Endothelial cell of umbilical vein (primary cell): ENCODE measurements at regions not wholly inside any gene's neighbourhood (a gene's known extent, or its start where the extent isn't known, plus 50 kb on each side); places are given as distances from the start of the nearest gene placed in this dataset.

Source experiments
- BruUV-seq: library from RNA; stranded (reverse); fragments of 400-500 nt; replicated peaks from 2 replicates; lab custom pipeline; 2021; lab: Mats Ljungman, UMichigan
- CTCF ChIA-PET: fragments of 300-600, 350-600 bp; sonication (Branson Sonifier 250); formaldehyde crosslinking; loops from one replicate; lab custom pipeline; 2021; ENCODE audit warnings: antibody characterized with exemption, inconsistent platforms; lab: Charles Lee
- POLR2A ChIA-PET: fragments of 300-600, 350-600 bp; sonication (Branson Sonifier 250); formaldehyde crosslinking; loops from one replicate; lab custom pipeline; 2021; ENCODE audit warnings: antibody characterized with exemption, inconsistent platforms; lab: Charles Lee
- DNase-seq: peaks from one replicate; pipeline ENCODE4 v3.0.0-alpha.2; 2011; ENCODE audit warnings: low read depth, low spot score
- FAIRE-seq: peaks from 2 replicates; lab custom pipeline; 2011; peaks lifted over from hg19 to GRCh38; lab: Jason Lieb, UNC
- H2AFZ ChIP-seq: 2 replicates; pipeline ENCODE4 v1.6.0; 2012; ENCODE audit warnings: low read depth, low read length, control low read depth, inconsistent platforms
- H3K27ac ChIP-seq: 2 replicates; pipeline ENCODE4 v1.5.1; 2011; ENCODE audit warnings: low read depth, mild to moderate bottlenecking, control low read depth, low read length, moderate library complexity; ENCODE audit not compliant: insufficient read depth
- H3K27me3 ChIP-seq, 2 experiments: 2 replicates each; pipeline versions ENCODE4 v1.6.0 to v1.6.1; 2011; ENCODE audit warnings: low read length in 2 of 2, mixed read lengths in 1 of 2; ENCODE audit not compliant: control insufficient read depth in 2 of 2, insufficient read depth in 2 of 2
- H3K36me3 ChIP-seq, 2 experiments: 2 replicates in 1 of 2; 3 replicates in 1 of 2; pipeline ENCODE4 v1.5.1; 2011; ENCODE audit warnings: low read length in 2 of 2, mild to moderate bottlenecking in 1 of 2, moderate library complexity in 1 of 2; ENCODE audit not compliant: control insufficient read depth in 2 of 2, insufficient read depth in 2 of 2; ENCODE audit errors: extremely low read depth in 1 of 2
- H3K4me1 ChIP-seq: 3 replicates; pipeline ENCODE4 v1.5.1; 2011; ENCODE audit warnings: mild to moderate bottlenecking, low read length; ENCODE audit not compliant: control insufficient read depth, insufficient read depth; ENCODE audit errors: extremely low read depth
- H3K4me2 ChIP-seq: 2 replicates; pipeline ENCODE4 v1.6.1; 2011; ENCODE audit warnings: low read length, control low read depth, mixed read lengths; ENCODE audit not compliant: insufficient read depth
- H3K4me3 ChIP-seq, 3 experiments: fragments of 200-600 bp in 1 of 3; sonication (generic), shearing (Covaris generic) in 1 of 3; replicated peaks in 1 of 3; 2 replicates each; pipeline ENCODE4 v1.5.1; 2011 to 2016; ENCODE audit warnings: control low read depth in 3 of 3, low read length in 3 of 3, mild to moderate bottlenecking in 2 of 3, inconsistent platforms in 1 of 3, low read depth in 1 of 3, moderate library complexity in 1 of 3; ENCODE audit not compliant: insufficient read depth in 1 of 3
- H3K79me2 ChIP-seq: 2 replicates; pipeline ENCODE4 v1.6.0; 2012; ENCODE audit warnings: low read length, inconsistent platforms; ENCODE audit not compliant: control insufficient read depth, insufficient read depth
- H3K9ac ChIP-seq: replicated peaks from 2 replicates; pipeline ENCODE3; 2011; ENCODE audit warnings: low read length, control low read depth; ENCODE audit not compliant: insufficient read depth; ENCODE audit errors: extremely low read depth
- H3K9me1 ChIP-seq: replicated peaks from 3 replicates; pipeline ENCODE4 v1.6.0; 2011; ENCODE audit warnings: mild to moderate bottlenecking, low read length; ENCODE audit not compliant: control insufficient read depth, insufficient read depth; ENCODE audit errors: extremely low read depth
- H3K9me3 ChIP-seq: replicated peaks from 2 replicates; pipeline ENCODE4 v1.5.1; 2012; ENCODE audit warnings: low read length, inconsistent platforms; ENCODE audit not compliant: control insufficient read depth, insufficient read depth
- H4K20me1 ChIP-seq: replicated peaks from 2 replicates; pipeline ENCODE3; 2011; ENCODE audit warnings: mild to moderate bottlenecking, low read length; ENCODE audit not compliant: control insufficient read depth, insufficient read depth; ENCODE audit errors: extremely low read depth
- CTCF ChIP-seq, 2 donors: IDR thresholded peaks; 1 replicate in 1 of 2; 2 replicates in 1 of 2; pipeline ENCODE4 v1.5.1; 2011; ENCODE audit warnings: low read length in 2 of 2, mild to moderate bottlenecking in 2 of 2, moderate library complexity in 2 of 2, control low read depth in 1 of 2, inconsistent platforms in 1 of 2, low read depth in 1 of 2; ENCODE audit not compliant: insufficient read depth in 1 of 2; ENCODE audit errors: extremely low read depth in 1 of 2
- EZH2 ChIP-seq: IDR thresholded peaks from 2 replicates; pipeline ENCODE4 v1.6.1; 2012; ENCODE audit warnings: borderline replicate concordance, low read depth, mild to moderate bottlenecking, moderate library complexity, low read length, inconsistent platforms; ENCODE audit not compliant: severe bottlenecking
- FOS ChIP-seq: IDR thresholded peaks from 2 replicates; pipeline ENCODE4 v1.6.1; 2011; ENCODE audit warnings: mild to moderate bottlenecking, low read length, moderate library complexity, borderline replicate concordance; ENCODE audit not compliant: insufficient read depth
- GATA2 ChIP-seq: IDR thresholded peaks from 2 replicates; pipeline ENCODE4 v1.7.0; 2011; ENCODE audit warnings: low read depth, mild to moderate bottlenecking, moderate library complexity, mixed read lengths, low read length; ENCODE audit not compliant: insufficient read length, insufficient read depth
- JUN ChIP-seq: IDR thresholded peaks from 2 replicates; pipeline ENCODE4 v1.6.1; 2011; ENCODE audit warnings: borderline replicate concordance, low read depth; ENCODE audit not compliant: insufficient read length, insufficient read depth
- MAX ChIP-seq: IDR thresholded peaks from 2 replicates; pipeline ENCODE4 v1.6.1; 2011; ENCODE audit not compliant: insufficient read depth, insufficient read length
- MYC ChIP-seq: IDR thresholded peaks from one replicate; pipeline ENCODE4 v1.6.1; 2011; ENCODE audit warnings: mild to moderate bottlenecking, low read depth, low read length
- POLR2A ChIP-seq: IDR thresholded peaks from 2 replicates; pipeline ENCODE4 v1.6.1; 2012; ENCODE audit warnings: low read depth, mild to moderate bottlenecking, control low read depth, low read length
- POLR2AphosphoS5 ChIP-seq: IDR thresholded peaks from 2 replicates; pipeline ENCODE4 v1.6.1; 2012; ENCODE audit warnings: low read depth, mild to moderate bottlenecking, control low read depth, low read length, moderate library complexity; ENCODE audit not compliant: insufficient read depth
- dilution Hi-C: fragments of 300-500 bp; cut with MboI; formaldehyde crosslinking; loops from one replicate; pipeline ENCODE4 v1.15.0; 2019; ENCODE audit warnings: low sequenced_read_pairs; ENCODE audit not compliant: extremely low pct_ligation_motif_present
- intact Hi-C: fragments of 100-400 bp; cut with micrococcal nuclease; formaldehyde crosslinking; loops from one replicate; pipeline ENCODE4 v1.10.0; 2022

- H4K20me1 ChIP-seq: no peaks in the 10 kb centered on the region
- no peaks in the 10 kb centered on the region for H3K4me1 ChIP-seq
- no peak overlapping the region for H3K9ac ChIP-seq
- TF ChIP-seq POLR2A (no peak), POLR2AphosphoS5 (no peak), GATA2 (no peak), MYC (no peak), JUN (no peak), EZH2 (no peak), MAX (no peak), CTCF (IDR thresholded peaks at IDR 0.05; ENCODE audit: extremely low read depth in 1 of 2, insufficient read depth in 1 of 2, low read depth in 1 of 2, low read length in 2 of 2) (no peak), FOS (no peak)
- ChIA-PET CTCF (no interaction called here), POLR2A (no interaction called here)
- intact Hi-C loops (no loop called here), dilution Hi-C loops (no loop called here)
- no peaks in the 10 kb centered on the region for H3K9me3 ChIP-seq
- FAIRE-seq (no peak), DNase-seq (no peak)
- H3K36me3 ChIP-seq: no peaks in the 10 kb centered on the region
- H3K9me1 ChIP-seq: no peaks in the 10 kb centered on the region
- BruUV-seq: no TSS peak
- H3K27ac ChIP-seq: no peak overlapping the region
- H3K79me2 ChIP-seq: no peaks in the 10 kb centered on the region
- H3K4me2 ChIP-seq: no peak overlapping the region
- H3K4me3 ChIP-seq: no peak overlapping the region
- no peaks in the 10 kb centered on the region for H3K27me3 ChIP-seq
- H2AFZ ChIP-seq: no peak overlapping the region
Measured at GRCh38 chr1:70896224-70896623, 151.4 kb downstream of the PTGER3 start.
